SK-N-SH treated with all-trans-retinoic acid at 6 μM for 48 hours (cell line): ENCODE measurements at regions not wholly inside any gene's neighbourhood (a gene's known extent, or its start where the extent isn't known, plus 50 kb on each side); places are given as distances from the start of the nearest gene placed in this dataset.

Experiments
- ATAC-seq: fragments of 200-7000 bp; cut with Tn5 transposase; 3 replicates; pipeline ENCODE4 v1.9.1; 2020; ENCODE audit warnings: mild to moderate bottlenecking, moderate library complexity
- ARNTL ChIP-seq: fragments of 450-650 bp; formaldehyde crosslinking; IDR thresholded peaks from 2 replicates; pipeline ENCODE4 v1.5.0; 2020; ENCODE audit warnings: low read depth, mild to moderate bottlenecking, moderate library complexity, borderline replicate concordance
- BACH2 ChIP-seq: fragments of 250-450 bp; sonication (Bioruptor Pico); IDR thresholded peaks from 2 replicates; pipeline ENCODE4 v1.9.0; 2021; ENCODE audit warnings: mild to moderate bottlenecking, borderline replicate concordance
- ESRRG ChIP-seq: fragments of 250-450 bp; sonication (Bioruptor Pico); IDR thresholded peaks from 2 replicates; pipeline ENCODE4 v1.6.1; 2021; ENCODE audit warnings: mild to moderate bottlenecking
- GLIS3 ChIP-seq: fragments of 250-450 bp; sonication (Bioruptor Pico); IDR thresholded peaks from 2 replicates; pipeline ENCODE4 v1.5.0; 2020; ENCODE audit warnings: mild to moderate bottlenecking, moderate library complexity
- ISL1 ChIP-seq: fragments of 250-450 bp; sonication (Bioruptor Pico); IDR thresholded peaks from 2 replicates; pipeline ENCODE4 v2.1.2; 2022; ENCODE audit warnings: mild to moderate bottlenecking, moderate library complexity
- OSR1 ChIP-seq: fragments of 250-450 bp; sonication (Bioruptor Pico); IDR thresholded peaks from 2 replicates; pipeline ENCODE4 v1.8.0; 2022; ENCODE audit warnings: moderate library complexity, mild to moderate bottlenecking, inconsistent platforms
- PPARA ChIP-seq: fragments of 250-450 bp; sonication (Bioruptor Pico); IDR thresholded peaks from 2 replicates; pipeline ENCODE4 v1.5.0; 2020; ENCODE audit warnings: mild to moderate bottlenecking, borderline replicate concordance
- RARB ChIP-seq: fragments of 250-450 bp; sonication (Bioruptor Pico); IDR thresholded peaks from 2 replicates; pipeline ENCODE4 v1.8.0; 2021; ENCODE audit warnings: mild to moderate bottlenecking, moderate library complexity
- SNAI2 ChIP-seq: fragments of 250-450 bp; sonication (Bioruptor Pico); IDR thresholded peaks from 2 replicates; pipeline ENCODE4 v1.5.0; 2020; ENCODE audit warnings: mild to moderate bottlenecking, moderate library complexity
- TCF4 ChIP-seq: fragments of 250-450 bp; sonication (Bioruptor Pico); IDR thresholded peaks from 2 replicates; pipeline ENCODE4 v1.8.0; 2021; ENCODE audit warnings: mild to moderate bottlenecking, moderate library complexity, borderline replicate concordance
- TOX ChIP-seq: fragments of 250-450 bp; sonication (Bioruptor Pico); IDR thresholded peaks from 2 replicates; pipeline ENCODE4 v1.8.0; 2021; ENCODE audit warnings: mild to moderate bottlenecking, moderate library complexity, borderline replicate concordance
- ZFP3 ChIP-seq: fragments of 250-450 bp; sonication (Bioruptor Pico); IDR thresholded peaks from 2 replicates; pipeline ENCODE4 v1.5.0; 2020; ENCODE audit warnings: mild to moderate bottlenecking, moderate library complexity
- ZFP30 ChIP-seq: fragments of 450-650 bp; formaldehyde crosslinking; IDR thresholded peaks from 2 replicates; pipeline ENCODE4 v1.5.0; 2022; ENCODE audit warnings: mild to moderate bottlenecking, moderate library complexity
- ZNF565 ChIP-seq: fragments of 450-650 bp; formaldehyde crosslinking; conservative IDR thresholded peaks from 2 replicates; pipeline ENCODE4 v1.5.0; 2020; ENCODE audit warnings: low read depth, mild to moderate bottlenecking, moderate library complexity
- ZNF8 ChIP-seq: fragments of 450-650 bp; formaldehyde crosslinking; IDR thresholded peaks from 2 replicates; pipeline ENCODE4 v1.5.0; 2020; ENCODE audit warnings: mild to moderate bottlenecking, moderate library complexity
- TF ChIP-seq, protein P1 (sequence below): fragments of 250-450 bp; sonication (Bioruptor Pico); IDR thresholded peaks from 2 replicates; pipeline ENCODE4 v1.5.1; 2021; ENCODE audit warnings: mild to moderate bottlenecking, moderate library complexity
- TF ChIP-seq, protein P2 (sequence below): fragments of 250-450 bp; sonication (Bioruptor Pico); IDR thresholded peaks from 2 replicates; pipeline ENCODE4 v1.8.0; 2021; ENCODE audit warnings: low read depth, mild to moderate bottlenecking, moderate library complexity, borderline replicate concordance
- TF ChIP-seq, protein P3 (sequence below): fragments of 250-450 bp; sonication (Bioruptor Pico); IDR thresholded peaks from 2 replicates; pipeline ENCODE4 v1.5.1; 2020; ENCODE audit warnings: low read depth, mild to moderate bottlenecking, moderate library complexity

DNA sequence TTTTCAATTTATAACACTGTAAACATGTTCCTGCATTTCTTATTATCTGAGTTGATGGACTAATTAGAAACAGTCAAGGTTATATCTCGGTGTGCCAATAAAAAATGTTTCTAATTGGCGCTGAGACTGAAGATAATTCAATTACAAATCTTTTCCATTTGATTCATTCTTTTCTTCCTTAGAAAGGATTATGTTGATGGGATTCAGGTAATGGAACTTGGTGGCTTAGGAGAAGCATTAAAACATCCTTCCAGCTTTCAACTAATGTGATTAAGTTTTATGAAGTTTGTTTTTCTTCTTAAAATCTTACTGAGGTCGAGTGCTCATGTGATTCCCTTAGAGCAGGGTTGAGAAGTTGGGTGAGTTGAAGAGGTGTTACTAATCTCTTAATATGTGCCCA is 1015.3 kb downstream of the NR2F1-AS1 start:
- TF ChIP-seq ZFP3 (no peak), TCF4 (CRISPR knock-in tag) (no peak), ISL1 (CRISPR knock-in tag) (peak; percentile 54), ARNTL (CRISPR knock-in tag) (no peak), ZNF565 (CRISPR knock-in tag) (no peak), GLIS3 (no peak), ESRRG (no peak)
- no peak for ATAC-seq

DNA sequence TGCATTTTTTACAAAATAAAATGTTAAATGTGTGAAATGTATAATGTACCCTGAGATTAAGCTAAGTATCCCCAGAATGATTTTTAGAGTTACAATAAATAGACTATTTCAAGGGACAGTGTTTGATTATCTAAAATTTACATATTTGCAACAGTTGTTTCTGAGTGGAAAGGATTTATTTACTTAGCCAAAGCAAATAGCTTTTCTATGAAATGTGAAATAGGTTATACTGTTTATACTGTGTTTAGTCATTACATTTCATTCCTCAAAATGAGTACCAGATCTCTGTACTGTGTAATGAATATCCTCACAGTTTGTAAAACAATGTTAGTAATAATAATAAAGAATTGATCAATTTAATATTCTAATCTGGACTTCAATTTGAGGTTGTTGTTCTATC is 1019.0 kb downstream of the NR2F1-AS1 start:
- ATAC-seq: no peak
- no peak for TF ChIP-seq RARB (CRISPR knock-in tag)
- no peak for TF ChIP-seq OSR1 (CRISPR knock-in tag)
- TF ChIP-seq, protein P1, sequence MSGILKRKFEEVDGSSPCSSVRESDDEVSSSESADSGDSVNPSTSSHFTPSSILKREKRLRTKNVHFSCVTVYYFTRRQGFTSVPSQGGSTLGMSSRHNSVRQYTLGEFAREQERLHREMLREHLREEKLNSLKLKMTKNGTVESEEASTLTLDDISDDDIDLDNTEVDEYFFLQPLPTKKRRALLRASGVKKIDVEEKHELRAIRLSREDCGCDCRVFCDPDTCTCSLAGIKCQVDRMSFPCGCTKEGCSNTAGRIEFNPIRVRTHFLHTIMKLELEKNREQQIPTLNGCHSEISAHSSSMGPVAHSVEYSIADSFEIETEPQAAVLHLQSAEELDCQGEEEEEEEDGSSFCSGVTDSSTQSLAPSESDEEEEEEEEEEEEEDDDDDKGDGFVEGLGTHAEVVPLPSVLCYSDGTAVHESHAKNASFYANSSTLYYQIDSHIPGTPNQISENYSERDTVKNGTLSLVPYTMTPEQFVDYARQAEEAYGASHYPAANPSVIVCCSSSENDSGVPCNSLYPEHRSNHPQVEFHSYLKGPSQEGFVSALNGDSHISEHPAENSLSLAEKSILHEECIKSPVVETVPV: no peak
- TF ChIP-seq, protein P2, sequence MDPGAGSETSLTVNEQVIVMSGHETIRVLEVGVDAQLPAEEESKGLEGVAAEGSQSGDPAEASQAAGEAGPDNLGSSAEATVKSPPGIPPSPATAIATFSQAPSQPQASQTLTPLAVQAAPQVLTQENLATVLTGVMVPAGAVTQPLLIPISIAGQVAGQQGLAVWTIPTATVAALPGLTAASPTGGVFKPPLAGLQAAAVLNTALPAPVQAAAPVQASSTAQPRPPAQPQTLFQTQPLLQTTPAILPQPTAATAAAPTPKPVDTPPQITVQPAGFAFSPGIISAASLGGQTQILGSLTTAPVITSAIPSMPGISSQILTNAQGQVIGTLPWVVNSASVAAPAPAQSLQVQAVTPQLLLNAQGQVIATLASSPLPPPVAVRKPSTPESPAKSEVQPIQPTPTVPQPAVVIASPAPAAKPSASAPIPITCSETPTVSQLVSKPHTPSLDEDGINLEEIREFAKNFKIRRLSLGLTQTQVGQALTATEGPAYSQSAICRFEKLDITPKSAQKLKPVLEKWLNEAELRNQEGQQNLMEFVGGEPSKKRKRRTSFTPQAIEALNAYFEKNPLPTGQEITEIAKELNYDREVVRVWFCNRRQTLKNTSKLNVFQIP (CRISPR knock-in tag): no peak

DNA sequence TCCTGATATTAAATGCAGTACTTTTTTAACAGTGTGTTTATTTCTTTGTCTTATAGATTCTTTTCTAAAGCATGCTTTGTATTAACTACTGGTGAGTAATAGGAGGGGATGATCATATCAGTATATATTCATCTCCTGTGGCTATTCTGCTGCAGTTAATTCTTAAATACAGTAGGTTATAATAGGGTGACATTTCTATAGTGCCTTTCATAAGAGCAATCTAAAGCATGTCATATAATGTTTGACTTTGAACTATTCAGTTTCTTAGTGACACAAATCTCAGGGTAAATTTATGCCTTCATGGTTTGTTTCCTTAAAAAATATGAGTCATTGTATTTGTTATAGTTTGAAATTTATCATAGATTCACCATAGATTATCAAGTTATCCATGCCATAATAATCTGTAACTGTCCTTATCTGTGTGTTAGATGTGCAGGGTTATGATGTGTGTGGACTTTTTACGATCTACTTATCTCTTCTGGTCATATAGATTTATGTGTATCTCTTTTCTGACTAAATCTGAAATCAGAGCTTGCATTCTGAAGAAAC is 1019.5 kb downstream of the NR2F1-AS1 start:
- ATAC-seq: peak; percentile 71

DNA sequence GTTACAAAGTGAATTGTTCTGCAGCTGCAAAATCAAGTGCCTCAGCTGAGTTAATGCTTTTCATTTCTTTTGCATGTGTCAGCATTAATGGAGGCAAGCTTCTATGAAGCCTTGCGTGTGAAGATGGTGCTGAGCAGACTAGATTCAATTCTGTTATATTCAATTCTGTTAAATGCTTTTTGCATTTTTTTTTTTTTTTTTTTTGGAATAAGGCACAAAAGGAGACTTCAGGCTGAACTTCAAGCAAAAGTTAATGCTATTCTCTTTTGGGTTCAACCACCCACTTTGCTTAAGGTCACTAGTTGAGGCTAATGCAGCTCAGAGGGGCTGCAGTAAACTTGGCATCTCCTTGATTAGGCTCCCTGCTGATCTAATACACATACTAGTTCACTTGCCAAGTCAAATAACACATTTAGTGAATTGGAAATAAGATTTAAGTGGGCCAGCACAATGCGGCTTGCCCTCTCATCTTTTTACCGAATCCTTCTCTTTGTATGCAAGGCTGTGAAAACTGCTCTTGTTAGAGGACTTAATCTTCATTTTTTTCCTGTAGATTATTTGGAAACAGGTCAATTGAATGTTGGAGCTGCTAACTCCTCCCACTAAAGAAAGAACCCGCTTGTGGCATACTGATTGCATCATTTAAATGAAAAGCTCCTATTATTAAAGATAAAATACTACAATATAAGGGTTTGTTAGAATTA is 1020.2 kb downstream of the NR2F1-AS1 start:
- no peak for TF ChIP-seq ARNTL (CRISPR knock-in tag)
- TF ChIP-seq, protein P1: no peak
- TF ChIP-seq, protein P2 (CRISPR knock-in tag): no peak
- TF ChIP-seq ESRRG: no peak
- TF ChIP-seq TOX: no peak
- no peak for TF ChIP-seq ZFP30 (CRISPR knock-in tag)
- ATAC-seq: peak; percentile 62

More for the DNA sequence above, 1019.5 kb downstream of the NR2F1-AS1 start:
- TF ChIP-seq ISL1 (CRISPR knock-in tag) (peak; percentile 56), TOX (no peak)

DNA sequence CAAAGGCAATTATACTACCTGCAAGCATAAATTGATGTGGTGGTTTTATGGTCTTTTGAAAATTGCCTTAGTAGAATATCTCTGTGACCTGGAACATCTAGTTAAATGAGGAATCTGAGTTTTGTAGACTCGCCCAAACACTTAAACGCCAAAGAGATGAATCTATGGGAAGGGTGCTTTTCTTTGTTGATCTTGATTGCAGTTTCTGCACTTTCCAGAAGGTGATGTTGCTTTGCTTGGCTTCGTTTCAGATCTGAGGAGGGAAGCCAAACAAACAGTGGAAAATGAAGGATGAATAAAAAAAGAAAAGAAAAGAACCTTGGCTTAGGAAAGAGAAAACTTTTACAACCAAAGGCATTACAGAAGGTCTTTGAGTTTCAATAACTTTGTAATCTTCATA is 1021.2 kb downstream of the NR2F1-AS1 start:
- no peak for TF ChIP-seq RARB (CRISPR knock-in tag)
- no peak for TF ChIP-seq ARNTL (CRISPR knock-in tag)
- no peak for TF ChIP-seq ZNF8 (CRISPR knock-in tag)
- TF ChIP-seq SNAI2 (CRISPR knock-in tag): no peak
- TF ChIP-seq, protein P1: no peak
- TF ChIP-seq ISL1 (CRISPR knock-in tag): no peak
- TF ChIP-seq TCF4 (CRISPR knock-in tag): no peak
- TF ChIP-seq, protein P2 (CRISPR knock-in tag): no peak
- TF ChIP-seq, protein P3, sequence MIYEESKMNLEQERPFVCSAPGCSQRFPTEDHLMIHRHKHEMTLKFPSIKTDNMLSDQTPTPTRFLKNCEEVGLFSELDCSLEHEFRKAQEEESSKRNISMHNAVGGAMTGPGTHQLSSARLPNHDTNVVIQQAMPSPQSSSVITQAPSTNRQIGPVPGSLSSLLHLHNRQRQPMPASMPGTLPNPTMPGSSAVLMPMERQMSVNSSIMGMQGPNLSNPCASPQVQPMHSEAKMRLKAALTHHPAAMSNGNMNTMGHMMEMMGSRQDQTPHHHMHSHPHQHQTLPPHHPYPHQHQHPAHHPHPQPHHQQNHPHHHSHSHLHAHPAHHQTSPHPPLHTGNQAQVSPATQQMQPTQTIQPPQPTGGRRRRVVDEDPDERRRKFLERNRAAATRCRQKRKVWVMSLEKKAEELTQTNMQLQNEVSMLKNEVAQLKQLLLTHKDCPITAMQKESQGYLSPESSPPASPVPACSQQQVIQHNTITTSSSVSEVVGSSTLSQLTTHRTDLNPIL (CRISPR knock-in tag): no peak
- TF ChIP-seq BACH2 (CRISPR knock-in tag): no peak
- TF ChIP-seq PPARA (CRISPR knock-in tag): no peak
- ATAC-seq: no peak
